SK-N-SH treated with all-trans-retinoic acid at 6 μM for 48 hours (cell line): ENCODE measurements at regions not wholly inside any gene's neighbourhood (a gene's known extent, or its start where the extent isn't known, plus 50 kb on each side); places are given as distances from the start of the nearest gene placed in this dataset.

ENCODE experiments used
- ARNTL ChIP-seq: fragments of 450-650 bp; formaldehyde crosslinking; IDR thresholded peaks from 2 replicates; pipeline ENCODE4 v1.5.0; 2020; ENCODE audit warnings: low read depth, mild to moderate bottlenecking, moderate library complexity, borderline replicate concordance
- CSDC2 ChIP-seq: fragments of 250-450 bp; sonication (Bioruptor Pico); IDR thresholded peaks from 2 replicates; pipeline ENCODE4 v1.5.0; 2020; ENCODE audit warnings: mild to moderate bottlenecking, moderate library complexity
- CSRNP3 ChIP-seq: fragments of 250-450 bp; sonication (Bioruptor Pico); IDR thresholded peaks from 2 replicates; pipeline ENCODE4 v1.5.1; 2021; ENCODE audit warnings: mild to moderate bottlenecking, moderate library complexity
- OSR1 ChIP-seq: fragments of 250-450 bp; sonication (Bioruptor Pico); IDR thresholded peaks from 2 replicates; pipeline ENCODE4 v1.8.0; 2022; ENCODE audit warnings: moderate library complexity, mild to moderate bottlenecking, inconsistent platforms
- PPARA ChIP-seq: fragments of 250-450 bp; sonication (Bioruptor Pico); IDR thresholded peaks from 2 replicates; pipeline ENCODE4 v1.5.0; 2020; ENCODE audit warnings: mild to moderate bottlenecking, borderline replicate concordance
- SNAI2 ChIP-seq: fragments of 250-450 bp; sonication (Bioruptor Pico); IDR thresholded peaks from 2 replicates; pipeline ENCODE4 v1.5.0; 2020; ENCODE audit warnings: mild to moderate bottlenecking, moderate library complexity
- TCF4 ChIP-seq: fragments of 250-450 bp; sonication (Bioruptor Pico); IDR thresholded peaks from 2 replicates; pipeline ENCODE4 v1.8.0; 2021; ENCODE audit warnings: mild to moderate bottlenecking, moderate library complexity, borderline replicate concordance
- TOX ChIP-seq: fragments of 250-450 bp; sonication (Bioruptor Pico); IDR thresholded peaks from 2 replicates; pipeline ENCODE4 v1.8.0; 2021; ENCODE audit warnings: mild to moderate bottlenecking, moderate library complexity, borderline replicate concordance
- ZFP3 ChIP-seq: fragments of 250-450 bp; sonication (Bioruptor Pico); IDR thresholded peaks from 2 replicates; pipeline ENCODE4 v1.5.0; 2020; ENCODE audit warnings: mild to moderate bottlenecking, moderate library complexity
- ZNF565 ChIP-seq: fragments of 450-650 bp; formaldehyde crosslinking; conservative IDR thresholded peaks from 2 replicates; pipeline ENCODE4 v1.5.0; 2020; ENCODE audit warnings: low read depth, mild to moderate bottlenecking, moderate library complexity
- ZNF70 ChIP-seq: fragments of 450-650 bp; formaldehyde crosslinking; IDR thresholded peaks from 2 replicates; pipeline ENCODE4 v1.5.0; 2020; ENCODE audit warnings: mild to moderate bottlenecking, moderate library complexity
- TF ChIP-seq, protein P1 (sequence below): fragments of 250-450 bp; sonication (Bioruptor Pico); IDR thresholded peaks from 2 replicates; pipeline ENCODE4 v1.8.0; 2020; ENCODE audit warnings: mild to moderate bottlenecking, moderate library complexity, borderline replicate concordance
- TF ChIP-seq, protein P2 (sequence below): fragments of 250-450 bp; sonication (Bioruptor Pico); IDR thresholded peaks from 2 replicates; pipeline ENCODE4 v1.5.0; 2020; ENCODE audit warnings: mild to moderate bottlenecking, moderate library complexity

DNA sequence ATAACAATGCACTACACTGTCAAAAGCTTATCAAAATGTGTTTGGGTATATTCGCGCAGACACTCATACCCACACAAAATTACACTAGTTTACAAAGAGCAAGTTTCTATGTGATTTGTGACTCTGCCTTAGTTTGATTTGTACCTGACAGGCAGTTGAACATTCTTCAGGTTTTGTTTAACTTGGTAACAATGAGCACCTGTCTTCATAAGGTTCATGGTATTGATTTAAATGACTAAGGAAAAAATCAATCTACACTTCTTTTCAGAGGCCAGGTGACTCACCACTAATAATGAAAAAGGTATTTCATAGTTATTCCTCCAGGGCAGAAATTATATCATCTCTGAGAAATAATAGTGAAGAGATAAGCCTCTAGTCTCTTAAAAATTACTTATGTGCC, 1114.6 kb upstream of the AGA start:
- TF ChIP-seq SNAI2 (no peak), PPARA (CRISPR knock-in tag) (no peak), CSDC2 (CRISPR knock-in tag) (no peak), OSR1 (no peak), CSRNP3 (CRISPR knock-in tag) (no peak), TOX (no peak), ZFP3 (no peak), TCF4 (CRISPR knock-in tag) (no peak), ZNF70 (no peak), ZNF565 (CRISPR knock-in tag) (no peak), ARNTL (CRISPR knock-in tag) (no peak)
- TF ChIP-seq, protein P1, sequence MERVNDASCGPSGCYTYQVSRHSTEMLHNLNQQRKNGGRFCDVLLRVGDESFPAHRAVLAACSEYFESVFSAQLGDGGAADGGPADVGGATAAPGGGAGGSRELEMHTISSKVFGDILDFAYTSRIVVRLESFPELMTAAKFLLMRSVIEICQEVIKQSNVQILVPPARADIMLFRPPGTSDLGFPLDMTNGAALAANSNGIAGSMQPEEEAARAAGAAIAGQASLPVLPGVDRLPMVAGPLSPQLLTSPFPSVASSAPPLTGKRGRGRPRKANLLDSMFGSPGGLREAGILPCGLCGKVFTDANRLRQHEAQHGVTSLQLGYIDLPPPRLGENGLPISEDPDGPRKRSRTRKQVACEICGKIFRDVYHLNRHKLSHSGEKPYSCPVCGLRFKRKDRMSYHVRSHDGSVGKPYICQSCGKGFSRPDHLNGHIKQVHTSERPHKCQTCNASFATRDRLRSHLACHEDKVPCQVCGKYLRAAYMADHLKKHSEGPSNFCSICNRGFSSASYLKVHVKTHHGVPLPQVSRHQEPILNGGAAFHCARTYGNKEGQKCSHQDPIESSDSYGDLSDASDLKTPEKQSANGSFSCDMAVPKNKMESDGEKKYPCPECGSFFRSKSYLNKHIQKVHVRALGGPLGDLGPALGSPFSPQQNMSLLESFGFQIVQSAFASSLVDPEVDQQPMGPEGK (CRISPR knock-in tag), result no peak
- TF ChIP-seq, protein P2, sequence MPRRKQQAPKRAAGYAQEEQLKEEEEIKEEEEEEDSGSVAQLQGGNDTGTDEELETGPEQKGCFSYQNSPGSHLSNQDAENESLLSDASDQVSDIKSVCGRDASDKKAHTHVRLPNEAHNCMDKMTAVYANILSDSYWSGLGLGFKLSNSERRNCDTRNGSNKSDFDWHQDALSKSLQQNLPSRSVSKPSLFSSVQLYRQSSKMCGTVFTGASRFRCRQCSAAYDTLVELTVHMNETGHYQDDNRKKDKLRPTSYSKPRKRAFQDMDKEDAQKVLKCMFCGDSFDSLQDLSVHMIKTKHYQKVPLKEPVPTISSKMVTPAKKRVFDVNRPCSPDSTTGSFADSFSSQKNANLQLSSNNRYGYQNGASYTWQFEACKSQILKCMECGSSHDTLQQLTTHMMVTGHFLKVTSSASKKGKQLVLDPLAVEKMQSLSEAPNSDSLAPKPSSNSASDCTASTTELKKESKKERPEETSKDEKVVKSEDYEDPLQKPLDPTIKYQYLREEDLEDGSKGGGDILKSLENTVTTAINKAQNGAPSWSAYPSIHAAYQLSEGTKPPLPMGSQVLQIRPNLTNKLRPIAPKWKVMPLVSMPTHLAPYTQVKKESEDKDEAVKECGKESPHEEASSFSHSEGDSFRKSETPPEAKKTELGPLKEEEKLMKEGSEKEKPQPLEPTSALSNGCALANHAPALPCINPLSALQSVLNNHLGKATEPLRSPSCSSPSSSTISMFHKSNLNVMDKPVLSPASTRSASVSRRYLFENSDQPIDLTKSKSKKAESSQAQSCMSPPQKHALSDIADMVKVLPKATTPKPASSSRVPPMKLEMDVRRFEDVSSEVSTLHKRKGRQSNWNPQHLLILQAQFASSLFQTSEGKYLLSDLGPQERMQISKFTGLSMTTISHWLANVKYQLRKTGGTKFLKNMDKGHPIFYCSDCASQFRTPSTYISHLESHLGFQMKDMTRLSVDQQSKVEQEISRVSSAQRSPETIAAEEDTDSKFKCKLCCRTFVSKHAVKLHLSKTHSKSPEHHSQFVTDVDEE, result no peak
